B cell (primary cell): ENCODE measurements at regions not wholly inside any gene's neighbourhood (a gene's known extent, or its start where the extent isn't known, plus 50 kb on each side); places are given as distances from the start of the nearest gene placed in this dataset.
"Not testable (repeated sequence)": the region's sequence is repeated elsewhere in the genome, so short reads cannot be mapped to it uniquely, and the experiment has no call there.

Experiments used
- CTCF ChIP-seq: fragments of 200-600 bp; IDR thresholded peaks from one replicate; pipeline ENCODE4 v1.8.0; 2022; ENCODE audit warnings: antibody characterized with exemption, mild to moderate bottlenecking
- EZH2 ChIP-seq: IDR thresholded peaks from 2 replicates; pipeline ENCODE4 v1.6.1; 2012; ENCODE audit warnings: borderline replicate concordance, low read depth, mild to moderate bottlenecking, moderate library complexity, low read length; ENCODE audit not compliant: insufficient read depth, poor library complexity, severe bottlenecking

- not testable (repeated sequence) for TF ChIP-seq CTCF, EZH2
Measured at GRCh38 chr22:11310647-11311046, 4217.3 kb upstream of the OR11H1 start.
